A549 (cell line): ENCODE measurements at regions not wholly inside any gene's neighbourhood (a gene's known extent, or its start where the extent isn't known, plus 50 kb on each side); places are given as distances from the start of the nearest gene placed in this dataset.

Source experiments
- CEBPB ChIP-seq, 2 experiments: fragments of >200 bp in 1 of 2; sonication (Bioruptor Twin) in 1 of 2; formaldehyde crosslinking in 1 of 2; IDR thresholded peaks; 2 replicates each; pipeline ENCODE4 v1.6.1; 2012 to 2016
- CHD2 ChIP-seq: fragments of 150-350 bp; IDR thresholded peaks from 2 replicates; pipeline ENCODE4 v1.6.1; 2014; ENCODE audit warnings: low read length; ENCODE audit not compliant: partially characterized antibody
- CTCF ChIP-seq: fragments of >200 bp; sonication (Bioruptor Twin); formaldehyde crosslinking; IDR thresholded peaks from 3 replicates; pipeline ENCODE4 v1.5.1; 2016
- EP300 ChIP-seq, 2 experiments: fragments of >200 bp; sonication (Bioruptor Twin); formaldehyde crosslinking; IDR thresholded peaks; 2 replicates in 1 of 2; 3 replicates in 1 of 2; pipeline ENCODE4 v1.6.1; 2016 to 2017
- ESRRA ChIP-seq: fragments of 150-350 bp; IDR thresholded peaks from 2 replicates; pipeline ENCODE4 v1.6.1; 2014; ENCODE audit warnings: mild to moderate bottlenecking, low read length, borderline replicate concordance
- JUN ChIP-seq, 2 experiments: fragments of >200 bp; sonication (Bioruptor Twin); formaldehyde crosslinking; IDR thresholded peaks; 2 replicates in 1 of 2; 3 replicates in 1 of 2; pipeline ENCODE4 v1.6.1; 2016 to 2017
- JUNB ChIP-seq: fragments of >200 bp; sonication (Bioruptor Twin); formaldehyde crosslinking; IDR thresholded peaks from 2 replicates; pipeline ENCODE4 v1.6.1; 2016
- MAX ChIP-seq: IDR thresholded peaks from 2 replicates; pipeline ENCODE4 v1.6.1; 2012
- MYC ChIP-seq: IDR thresholded peaks from 2 replicates; pipeline ENCODE4 v1.6.1; 2012; ENCODE audit warnings: mild to moderate bottlenecking, inconsistent platforms, low read length, improper control_type of control experiment, borderline replicate concordance
- POLR2A ChIP-seq: IDR thresholded peaks from 2 replicates; pipeline ENCODE4 v1.6.1; 2012; ENCODE audit warnings: mild to moderate bottlenecking, low read length
- USF2 ChIP-seq: fragments of 450-650 bp; IDR thresholded peaks from 2 replicates; pipeline ENCODE4 v1.6.1; 2014; ENCODE audit warnings: antibody characterized with exemption

- TF ChIP-seq MAX (no peak), JUNB (no peak), POLR2A (no peak), CTCF (no peak), CEBPB (IDR thresholded peaks at IDR 0.05) (no peak), JUN (IDR thresholded peaks at IDR 0.05) (no peak), EP300 (IDR thresholded peaks at IDR 0.05) (no peak), CHD2 (no peak), MYC (no peak), USF2 (no peak), ESRRA (no peak)
Measured at GRCh38 chr4:71665358-71665757, 118.5 kb downstream of the GC start.
